Colonic mucosa (tissue), 4 donors: ENCODE measurements at regions not wholly inside any gene's neighbourhood (a gene's known extent, or its start where the extent isn't known, plus 50 kb on each side); places are given as distances from the start of the nearest gene placed in this dataset.

Experiments
- DNase-seq: peaks from one replicate; pipeline ENCODE4 v3.0.0-alpha.2; 2020
- H3K27ac ChIP-seq: fragments of 200-600 bp; one replicate; pipeline ENCODE4 v1.8.0; 2021
- H3K27me3 ChIP-seq: fragments of 200-600 bp; one replicate; pipeline ENCODE4 v1.8.0; 2021
- H3K36me3 ChIP-seq: fragments of 200-600 bp; one replicate; pipeline ENCODE4 v1.8.0; 2021
- H3K4me1 ChIP-seq: fragments of 200-600 bp; one replicate; pipeline ENCODE4 v1.8.0; 2021; ENCODE audit warnings: mild to moderate bottlenecking
- H3K4me3 ChIP-seq: fragments of 200-600 bp; one replicate; pipeline ENCODE4 v1.8.0; 2021
- H3K9ac ChIP-seq, 2 donors: one replicate each; pipeline ENCODE4 v1.7.0; 2013; ENCODE audit warnings: control low read depth in 2 of 2, low read depth in 2 of 2, low read length in 2 of 2
- H3K9me3 ChIP-seq: fragments of 200-600 bp; one replicate; pipeline ENCODE4 v1.8.0; 2021
- CTCF ChIP-seq: fragments of 200-600 bp; IDR thresholded peaks from one replicate; pipeline ENCODE4 v1.8.0; 2022; ENCODE audit warnings: antibody characterized with exemption, mild to moderate bottlenecking
- intact Hi-C: fragments of 100-400 bp; cut with DNase I; formaldehyde crosslinking; loops from one replicate; pipeline ENCODE4 v1.14.1; 2022
- donor health status: healthy.
- donor health status: DM: no; HTN: no; CAD: no.
- donor health status: DM: no; HTN: no; CAD: no.

- intact Hi-C loops, result no loop called here
- no peak for DNase-seq
- H3K4me3 ChIP-seq, result no peak overlapping the region
- no peaks in the 10 kb centered on the region for H3K27me3 ChIP-seq
- no peaks in the 10 kb centered on the region for H3K36me3 ChIP-seq
- no peak overlapping the region for H3K27ac ChIP-seq
- no peaks in the 10 kb centered on the region for H3K4me1 ChIP-seq
- H3K9ac ChIP-seq, result no peak overlapping the region
- no peaks in the 10 kb centered on the region for H3K9me3 ChIP-seq
- no peak for TF ChIP-seq CTCF
Observed at GRCh38 chr17:27984816-27985215, 57.7 kb upstream of the NLK start.

GRCh38 chr17:27985306-27985705 lies 57.2 kb upstream of the NLK start:
- no peak for TF ChIP-seq CTCF
- Histone ChIP-seq H3K9me3 (no peaks in the 10 kb centered on the region), H3K9ac (no peak overlapping the region), H3K4me1 (no peaks in the 10 kb centered on the region), H3K36me3 (no peaks in the 10 kb centered on the region), H3K4me3 (no peak overlapping the region), H3K27me3 (no peaks in the 10 kb centered on the region), H3K27ac (no peak overlapping the region)
- no peak for DNase-seq
- intact Hi-C loops, result no loop called here

- H3K4me1 ChIP-seq, result no peaks in the 10 kb centered on the region
Observed at GRCh38 chr17:27985736-27986399, 56.6 kb upstream of the NLK start.

GRCh38 chr17:27986805-27987684 lies 55.4 kb upstream of the NLK start:
- no peak for DNase-seq
- intact Hi-C loops, result no loop called here
- Histone ChIP-seq H3K4me3 (no peak overlapping the region), H3K27ac (no peak overlapping the region), H3K9ac (no peak overlapping the region), H3K9me3 (no peaks in the 10 kb centered on the region), H3K4me1 (no peaks in the 10 kb centered on the region), H3K36me3 (no peaks in the 10 kb centered on the region), H3K27me3 (no peaks in the 10 kb centered on the region)
- TF ChIP-seq CTCF, result no peak

More at GRCh38 chr17:27985736-27986399, 56.6 kb upstream of the NLK start:
- H3K27me3 ChIP-seq, result no peaks in the 10 kb centered on the region
- H3K9ac ChIP-seq, result no peak overlapping the region
- H3K4me3 ChIP-seq, result no peak overlapping the region
- intact Hi-C loops, result no loop called here
- H3K9me3 ChIP-seq, result no peaks in the 10 kb centered on the region
- no peak for DNase-seq
- no peak overlapping the region for H3K27ac ChIP-seq
- no peak for TF ChIP-seq CTCF
- no peaks in the 10 kb centered on the region for H3K36me3 ChIP-seq

GRCh38 chr17:27989046-27989445 lies 53.4 kb upstream of the NLK start:
- TF ChIP-seq CTCF, result no peak
- intact Hi-C loops, result no loop called here
- Histone ChIP-seq H3K36me3 (no peaks in the 10 kb centered on the region), H3K4me1 (no peaks in the 10 kb centered on the region), H3K27ac (no peak overlapping the region), H3K4me3 (no peak overlapping the region), H3K9me3 (no peaks in the 10 kb centered on the region), H3K27me3 (no peaks in the 10 kb centered on the region), H3K9ac (no peak overlapping the region)
- no peak for DNase-seq
